Stimulated activated CD4-positive, alpha-beta T cell treated with anti-CD3 and anti-CD28 coated beads, Interleukin-4, amount 100 ng/mL, for 24 hours (primary cell): ENCODE measurements at regions not wholly inside any gene's neighbourhood (a gene's known extent, or its start where the extent isn't known, plus 50 kb on each side); places are given as distances from the start of the nearest gene placed in this dataset.

Experiments used
- DNase-seq: peaks from one replicate; pipeline ENCODE4 v3.0.0-alpha.2; 2020

- DNase-seq = no peak
Observed at GRCh38 chr6:6704103-6705060, 115.9 kb downstream of the LY86 start.

GRCh38 chr6:6705061-6705425 is 116.5 kb downstream of the LY86 start:
- DNase-seq = no peak

DNA sequence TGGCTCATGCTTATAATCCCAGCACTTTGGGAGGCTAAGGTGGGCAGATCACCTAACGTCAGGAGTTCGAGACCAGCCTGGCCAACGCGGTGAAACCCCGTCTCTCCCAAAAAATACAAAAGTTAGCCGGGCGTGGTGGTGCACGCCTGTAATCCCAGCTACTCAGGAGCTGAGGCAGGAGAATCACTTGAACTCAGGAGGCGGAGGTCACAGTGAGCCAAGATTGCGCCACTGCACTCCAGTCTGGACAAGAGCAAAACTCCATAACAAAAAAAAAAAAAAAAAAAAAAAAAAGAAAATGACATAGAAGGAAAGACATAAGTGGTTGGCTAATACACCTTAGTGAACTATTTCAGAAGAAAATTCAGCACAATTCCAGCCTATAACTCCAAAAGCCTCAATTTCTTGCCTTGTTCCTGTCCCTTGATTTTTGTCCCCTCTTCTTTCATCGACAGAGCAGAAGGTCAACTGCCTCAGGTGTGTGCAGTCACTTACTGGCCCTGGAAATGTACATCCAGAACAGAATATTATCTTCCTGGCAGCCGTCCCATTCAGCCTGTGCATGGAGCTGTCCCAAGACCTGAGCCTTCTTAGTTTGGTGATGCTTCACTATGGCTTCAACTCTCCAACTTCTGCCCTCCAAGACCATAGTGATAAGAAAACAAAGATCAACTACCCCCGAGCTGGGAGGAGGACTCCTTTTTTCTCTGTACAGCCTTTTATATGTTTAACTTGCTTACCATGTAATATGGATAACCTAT is 117.6 kb downstream of the LY86 start:
- DNase-seq = no peak

DNA sequence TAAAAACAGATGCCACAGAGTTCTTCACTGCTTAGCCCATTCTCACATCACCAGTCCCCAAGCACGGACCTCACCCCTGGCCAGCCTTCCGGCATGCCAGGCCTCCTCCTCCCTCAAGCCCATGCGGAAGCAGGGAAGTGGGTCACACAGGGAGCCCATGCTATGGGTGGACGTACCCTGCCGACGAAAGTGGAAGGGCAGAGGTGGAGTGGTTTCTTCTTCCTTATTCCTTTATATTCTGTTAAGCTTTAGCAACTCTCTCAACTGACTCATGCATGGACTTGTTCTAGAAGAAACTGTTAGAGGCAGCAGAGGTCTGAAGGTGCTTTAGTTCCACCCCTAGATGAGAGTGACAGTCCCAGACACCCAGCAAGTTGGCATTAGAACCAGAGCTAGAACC is 118.6 kb downstream of the LY86 start:
- DNase-seq = no peak

DNA sequence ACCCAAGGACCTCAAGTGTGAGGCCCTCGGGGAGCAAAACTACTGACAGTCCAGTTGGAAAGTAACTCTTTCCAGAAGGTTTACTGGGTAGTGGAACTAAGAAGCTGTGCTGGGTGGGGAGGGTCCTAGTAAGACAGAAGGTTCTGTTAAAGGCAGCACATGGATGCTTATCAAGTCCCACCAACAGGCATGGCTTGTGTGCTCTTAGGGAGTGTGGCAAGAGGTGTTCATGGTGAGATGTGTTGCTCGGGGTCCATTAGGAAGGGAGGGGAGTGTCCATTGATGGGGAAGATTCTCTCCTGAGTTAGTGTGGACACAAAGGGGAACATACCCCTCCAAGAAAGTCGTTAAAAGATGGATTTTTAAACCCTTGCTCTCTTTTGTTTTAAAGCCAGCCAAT is 120.6 kb downstream of the LY86 start:
- no peak for DNase-seq

- DNase-seq = no peak
Observed at GRCh38 chr6:6711031-6711785, 122.7 kb downstream of the LY86 start.

- DNase-seq = no peak
Observed at GRCh38 chr6:6711832-6712448, 123.4 kb downstream of the LY86 start.

DNA sequence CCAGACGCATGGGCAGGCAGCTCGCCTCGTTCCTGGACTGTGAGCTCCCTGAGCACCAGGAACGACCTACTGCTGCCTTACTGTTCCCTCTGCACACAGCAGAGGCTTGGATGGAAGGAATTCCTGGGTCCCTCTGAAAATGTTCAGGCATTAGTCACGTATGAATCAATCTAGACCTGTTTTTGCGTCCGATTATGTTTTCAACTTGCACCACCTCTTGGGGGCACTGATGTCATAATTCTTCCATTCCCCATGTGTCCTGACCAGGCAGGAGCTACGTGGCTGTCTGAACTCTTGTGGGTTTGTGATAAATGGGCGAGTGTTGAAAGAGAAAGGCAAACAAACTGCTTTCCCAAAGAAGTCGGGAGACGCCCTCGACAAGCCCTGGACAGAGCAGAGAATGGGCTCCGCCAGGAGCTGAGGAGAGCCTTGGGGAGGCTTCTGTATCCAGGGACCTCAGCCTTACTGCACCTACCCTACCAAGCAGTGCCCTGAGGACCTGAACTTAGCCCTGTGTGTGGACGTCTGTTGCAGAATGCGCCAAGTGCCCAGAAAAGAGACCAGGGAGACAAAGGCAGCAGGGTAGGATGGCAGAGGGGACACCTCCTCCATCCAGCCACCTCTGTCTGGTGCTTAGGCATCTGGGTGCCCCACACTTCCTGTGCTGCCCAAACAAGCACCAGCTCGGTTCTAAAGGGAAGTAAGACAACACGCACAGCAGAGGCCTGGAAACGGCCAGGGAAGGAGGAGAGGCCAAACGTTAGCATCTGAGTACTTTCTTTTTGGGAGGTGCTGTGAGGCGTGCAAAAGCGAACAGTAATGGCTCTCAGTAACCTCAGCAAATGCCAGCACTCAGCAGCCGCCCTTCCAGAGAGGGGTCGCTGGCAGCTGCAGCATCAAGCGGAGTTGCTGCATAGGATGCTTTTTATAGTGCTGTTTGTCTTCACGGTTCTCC is 124.2 kb downstream of the LY86 start:
- no peak for DNase-seq

- no peak for DNase-seq
Observed at GRCh38 chr6:6713657-6714056, 125.1 kb downstream of the LY86 start.

DNA sequence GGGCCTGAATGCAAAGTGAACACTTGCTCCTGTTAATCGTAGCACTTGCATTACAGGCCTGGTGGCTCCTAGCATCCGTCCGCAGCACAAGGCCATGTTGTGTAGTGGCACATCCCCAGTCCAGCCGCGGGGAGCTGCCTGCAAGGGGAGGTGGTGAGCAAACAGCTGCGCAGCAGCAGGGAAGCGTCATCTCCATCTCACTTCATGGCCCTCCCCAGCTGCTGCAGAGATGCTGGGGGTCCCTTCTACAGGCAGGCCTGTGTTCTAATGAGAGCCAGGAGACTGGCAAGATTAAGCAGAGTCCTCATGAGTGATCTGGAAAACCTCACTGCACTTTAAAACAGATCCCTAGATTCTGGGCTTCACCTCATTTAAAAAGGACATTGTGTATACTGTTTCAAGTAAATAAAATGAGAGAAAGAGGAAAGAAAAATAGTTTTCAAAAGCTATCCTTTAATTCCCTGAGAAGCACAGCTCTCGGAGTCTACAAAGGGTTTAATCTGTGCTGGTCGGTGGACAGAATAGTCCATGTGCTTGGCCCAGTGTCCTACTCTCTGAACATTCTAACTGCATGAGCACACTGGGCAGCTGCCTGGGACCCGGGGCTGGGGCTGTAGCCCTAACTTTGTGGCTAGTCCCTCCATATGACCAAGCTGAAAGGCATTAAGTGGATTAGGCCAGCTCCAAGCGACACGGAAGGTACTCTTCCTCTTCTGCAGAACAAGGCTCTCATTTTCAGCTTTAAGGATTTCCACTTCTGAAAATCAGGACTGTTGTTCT is 125.8 kb downstream of the LY86 start:
- no peak for DNase-seq

GRCh38 chr6:6714953-6715352 is 126.4 kb downstream of the LY86 start:
- no peak for DNase-seq

- DNase-seq = no peak
Observed at GRCh38 chr6:6715465-6715864, 126.9 kb downstream of the LY86 start.

DNA sequence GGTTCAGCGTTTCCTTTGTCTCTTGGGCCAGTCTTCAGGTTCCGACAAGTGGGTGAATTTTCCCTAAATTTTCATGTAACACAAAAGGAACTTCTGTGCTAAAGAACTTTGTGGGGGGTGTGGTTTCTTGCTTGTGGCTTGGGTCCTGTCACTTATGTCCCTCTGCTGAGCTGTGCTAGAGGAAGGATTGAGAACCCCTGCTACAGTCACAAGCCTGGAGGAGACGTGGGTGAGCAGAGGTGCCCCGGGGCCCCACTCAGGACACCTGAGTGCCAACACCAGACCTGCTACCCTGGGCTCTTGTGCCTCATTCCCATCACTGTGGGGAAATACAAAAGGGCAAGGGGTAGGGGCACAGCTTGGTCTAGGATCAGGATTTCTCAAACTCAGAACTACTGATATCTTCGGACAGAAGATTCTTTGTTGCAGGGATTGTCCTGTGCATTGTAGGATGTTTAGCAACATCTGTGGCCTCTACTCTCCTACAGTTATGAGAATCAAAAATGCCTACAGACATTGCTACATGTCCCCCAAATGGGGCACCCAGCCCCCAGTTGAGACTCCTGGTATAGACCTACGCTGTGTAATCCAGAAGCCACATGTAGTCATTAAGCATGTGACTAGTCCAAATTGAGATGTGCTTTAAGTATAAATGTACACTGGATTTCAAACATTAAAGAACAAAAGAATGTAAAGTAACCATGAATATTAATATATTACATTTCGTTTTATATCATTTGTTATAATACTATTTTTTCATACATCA is 128.7 kb downstream of the LY86 start:
- DNase-seq = no peak

- no peak for DNase-seq
Observed at GRCh38 chr6:6717953-6718352, 129.4 kb downstream of the LY86 start.

- DNase-seq = no peak
Observed at GRCh38 chr6:6721606-6722005, 133.1 kb downstream of the LY86 start.

GRCh38 chr6:6722195-6722594 is 133.7 kb downstream of the LY86 start:
- no peak for DNase-seq

DNA sequence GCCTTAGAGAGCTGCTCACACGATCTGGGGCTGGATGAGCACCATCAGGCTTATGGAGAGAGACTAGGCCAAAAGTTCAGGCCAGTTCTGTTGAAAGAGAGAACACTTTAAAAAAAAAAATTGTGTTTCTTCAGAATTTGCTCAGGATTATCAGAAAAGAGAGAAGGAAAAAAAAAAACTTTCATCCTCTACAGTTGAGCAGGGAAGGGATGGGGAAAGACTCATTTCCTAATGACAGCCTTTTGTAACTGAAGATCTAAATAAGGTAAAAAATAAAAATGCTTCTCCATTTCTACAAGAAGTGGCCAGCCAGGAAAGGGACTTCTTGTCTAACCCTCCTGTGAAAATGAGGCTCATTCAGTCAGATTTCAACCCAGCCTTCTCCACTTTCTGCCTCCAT is 134.8 kb downstream of the LY86 start:
- DNase-seq = no peak

GRCh38 chr6:6723921-6724538 is 135.5 kb downstream of the LY86 start:
- DNase-seq = no peak
